ENCODE measurements at regions not wholly inside any gene's neighbourhood (a gene's known extent, or its start where the extent isn't known, plus 50 kb on each side); places are given as distances from the start of the nearest gene placed in this dataset.

DNA sequence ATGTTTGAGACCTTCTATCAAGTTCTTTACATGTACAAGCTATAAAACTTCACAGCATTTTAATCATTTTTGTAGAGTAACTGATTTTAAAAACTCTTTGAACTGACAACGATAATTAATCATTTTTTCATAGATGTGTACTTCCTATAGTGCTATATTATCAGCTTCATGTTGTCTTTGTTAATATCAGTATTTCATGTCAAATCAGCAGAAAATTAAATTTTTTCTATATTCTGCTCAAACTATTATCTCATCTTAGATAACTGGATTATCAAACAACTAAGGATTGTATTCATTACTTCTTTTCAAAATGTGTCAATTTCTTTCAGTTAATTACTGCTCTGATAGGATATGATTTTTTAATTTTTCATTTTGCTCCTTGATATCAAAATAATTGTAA, 214.6 kb upstream of the RGS18 start:
- H3K27me3 ChIP-seq: no peaks in the 10 kb centered on the region
- no peaks in the 10 kb centered on the region for H3K4me1 ChIP-seq
- no peaks in the 10 kb centered on the region for H3K9me3 ChIP-seq
- TF ChIP-seq POLR2A (IDR thresholded peaks at IDR 0.05) (no peak), EP300 (IDR thresholded peaks at IDR 0.05) (no peak), POLR2AphosphoS5 (IDR thresholded peaks at IDR 0.05) (no peak), CTCF (IDR thresholded peaks at IDR 0.05) (no peak)
- H3K36me3 ChIP-seq: no peaks in the 10 kb centered on the region
- DNase-seq (ENCODE audit: low spot score in 2 of 2): no peak
- H3K27ac ChIP-seq: no peak overlapping the region
- H3K4me3 ChIP-seq: no peak overlapping the region
- WGBS: 73% methylated on average over 1 of the region's 1 CpG

GRCh38 chr1:191953526-191953925, 204.7 kb upstream of the RGS18 start:
- no peaks in the 10 kb centered on the region for H3K36me3 ChIP-seq
- no peak overlapping the region for H3K27ac ChIP-seq
- no peaks in the 10 kb centered on the region for H3K9me3 ChIP-seq
- 62% methylated on average over 1 of the region's 1 CpG for WGBS
- no peak for TF ChIP-seq EP300 (IDR thresholded peaks at IDR 0.05)
- TF ChIP-seq POLR2AphosphoS5 (IDR thresholded peaks at IDR 0.05): no peak
- no peak for TF ChIP-seq POLR2A (IDR thresholded peaks at IDR 0.05)
- no peak for TF ChIP-seq CTCF (IDR thresholded peaks at IDR 0.05)
- no peaks in the 10 kb centered on the region for H3K4me1 ChIP-seq
- DNase-seq (ENCODE audit: low spot score in 2 of 2): no peak
- H3K27me3 ChIP-seq: no peaks in the 10 kb centered on the region
- H3K4me3 ChIP-seq: no peak overlapping the region

GRCh38 chr1:191959856-191960255, 198.4 kb upstream of the RGS18 start:
- Histone ChIP-seq H3K36me3 (no peaks in the 10 kb centered on the region), H3K27ac (no peak overlapping the region), H3K4me3 (no peak overlapping the region), H3K9me3 (no peaks in the 10 kb centered on the region), H3K27me3 (no peaks in the 10 kb centered on the region), H3K4me1 (no peaks in the 10 kb centered on the region)
- no peak for DNase-seq (ENCODE audit: low spot score in 2 of 2)
- 55% methylated on average over 4 of the region's 4 CpGs for WGBS
- TF ChIP-seq CTCF (IDR thresholded peaks at IDR 0.05) (no peak), POLR2AphosphoS5 (IDR thresholded peaks at IDR 0.05) (no peak), POLR2A (IDR thresholded peaks at IDR 0.05) (no peak), EP300 (IDR thresholded peaks at IDR 0.05) (no peak)

DNA sequence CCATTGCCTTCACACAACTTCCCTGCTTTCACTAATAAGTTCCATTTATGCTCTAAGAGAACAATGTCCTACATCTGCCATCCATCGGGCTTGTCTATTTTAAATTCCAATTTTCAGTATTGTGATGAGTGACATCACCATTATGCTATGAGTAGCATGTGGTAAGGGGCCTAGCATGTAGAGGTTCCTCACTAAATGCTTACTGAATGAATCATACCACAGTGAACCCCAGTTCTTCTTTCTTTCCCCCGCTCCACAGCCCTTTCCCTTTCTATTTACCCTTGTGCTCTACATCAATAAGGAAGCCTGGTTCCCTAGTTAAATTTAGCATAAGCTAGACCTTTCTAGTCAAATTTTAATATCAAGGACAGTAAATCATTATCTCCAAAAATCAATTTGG, 195.0 kb upstream of the RGS18 start:
- Histone ChIP-seq H3K4me3 (no peak overlapping the region), H3K36me3 (no peaks in the 10 kb centered on the region), H3K27ac (no peak overlapping the region), H3K27me3 (no peaks in the 10 kb centered on the region), H3K9me3 (no peaks in the 10 kb centered on the region), H3K4me1 (no peaks in the 10 kb centered on the region)
- TF ChIP-seq CTCF (IDR thresholded peaks at IDR 0.05) (no peak), EP300 (IDR thresholded peaks at IDR 0.05) (no peak), POLR2AphosphoS5 (IDR thresholded peaks at IDR 0.05) (no peak)
- DNase-seq (ENCODE audit: low spot score in 2 of 2): no peak
- 67% methylated on average over 2 of the region's 2 CpGs for WGBS

DNA sequence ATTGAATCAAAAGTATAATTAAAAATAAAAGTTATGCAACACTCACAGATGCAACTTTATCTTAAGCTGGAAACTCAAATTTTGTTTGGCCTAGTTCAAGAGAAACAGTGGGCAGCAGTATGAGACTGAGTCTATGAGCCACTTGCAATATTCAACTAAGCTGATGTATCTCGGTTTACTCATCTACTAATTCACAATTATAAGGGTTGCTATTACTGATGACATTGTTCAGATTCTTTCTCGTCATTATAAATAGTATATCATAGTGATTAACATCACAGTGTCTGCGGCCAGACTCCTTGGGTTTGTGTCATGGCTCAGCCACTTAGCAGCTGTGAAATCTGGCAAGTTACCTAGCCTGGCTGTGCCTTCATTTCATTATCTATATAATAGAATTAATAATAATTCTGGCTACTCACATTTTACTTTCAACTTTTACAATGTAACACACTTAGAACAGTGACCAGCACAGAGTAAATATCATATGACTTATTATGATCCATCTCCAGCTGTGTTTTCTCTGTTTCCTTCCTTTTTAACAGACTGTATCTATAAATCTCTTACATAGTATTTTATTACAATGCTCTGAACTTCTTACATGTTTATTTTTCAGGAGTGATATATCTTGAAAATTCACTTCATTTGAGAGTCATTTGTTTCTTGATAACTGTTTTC, 194.3 kb upstream of the RGS18 start:
- H3K4me3 ChIP-seq: no peak overlapping the region
- no peak for DNase-seq (ENCODE audit: low spot score in 2 of 2)
- H3K9me3 ChIP-seq: no peaks in the 10 kb centered on the region
- H3K27ac ChIP-seq: no peak overlapping the region
- TF ChIP-seq POLR2AphosphoS5 (IDR thresholded peaks at IDR 0.05) (no peak), CTCF (IDR thresholded peaks at IDR 0.05) (no peak), EP300 (IDR thresholded peaks at IDR 0.05) (no peak), POLR2A (IDR thresholded peaks at IDR 0.05) (no peak)
- no peaks in the 10 kb centered on the region for H3K4me1 ChIP-seq
- H3K27me3 ChIP-seq: no peaks in the 10 kb centered on the region
- WGBS: 29% methylated on average over 3 of the region's 3 CpGs
- H3K36me3 ChIP-seq: no peaks in the 10 kb centered on the region

All from suprapubic skin (tissue), 4 donors.